ENCODE measurements at regions not wholly inside any gene's neighbourhood (a gene's known extent, or its start where the extent isn't known, plus 50 kb on each side); places are given as distances from the start of the nearest gene placed in this dataset.
"Not testable (repeated sequence)": the region's sequence is repeated elsewhere in the genome, so short reads cannot be mapped to it uniquely, and the experiment has no call there.

GRCh38 chr7:126079151-126079550, 1149.5 kb upstream of the POT1 start (continued):
- no peak for TF ChIP-seq GLIS3 (CRISPR knock-in tag; IDR thresholded peaks at IDR 0.05)
- TF ChIP-seq BACH2 (CRISPR knock-in tag; IDR thresholded peaks at IDR 0.05; ENCODE audit: borderline replicate concordance), result no peak

DNA sequence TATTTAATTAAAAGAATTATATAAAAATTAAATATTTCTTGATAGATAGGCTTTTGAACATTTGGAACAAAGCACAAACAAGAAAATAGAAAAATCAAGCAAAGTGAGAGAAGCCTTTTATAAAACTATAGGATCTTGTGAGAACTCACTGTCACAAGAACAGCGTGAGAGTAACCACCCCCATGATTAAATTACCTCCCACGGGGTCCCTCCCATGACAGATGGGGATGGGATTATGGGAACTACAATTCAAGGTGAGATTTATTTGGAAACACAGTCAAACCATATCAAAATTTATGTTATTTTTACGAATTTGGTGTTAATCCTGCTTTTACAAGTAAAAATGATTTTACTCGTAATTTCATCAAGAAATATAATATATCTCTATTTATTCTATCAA, 1136.1 kb upstream of the POT1 start:
- TF ChIP-seq, protein P1, sequence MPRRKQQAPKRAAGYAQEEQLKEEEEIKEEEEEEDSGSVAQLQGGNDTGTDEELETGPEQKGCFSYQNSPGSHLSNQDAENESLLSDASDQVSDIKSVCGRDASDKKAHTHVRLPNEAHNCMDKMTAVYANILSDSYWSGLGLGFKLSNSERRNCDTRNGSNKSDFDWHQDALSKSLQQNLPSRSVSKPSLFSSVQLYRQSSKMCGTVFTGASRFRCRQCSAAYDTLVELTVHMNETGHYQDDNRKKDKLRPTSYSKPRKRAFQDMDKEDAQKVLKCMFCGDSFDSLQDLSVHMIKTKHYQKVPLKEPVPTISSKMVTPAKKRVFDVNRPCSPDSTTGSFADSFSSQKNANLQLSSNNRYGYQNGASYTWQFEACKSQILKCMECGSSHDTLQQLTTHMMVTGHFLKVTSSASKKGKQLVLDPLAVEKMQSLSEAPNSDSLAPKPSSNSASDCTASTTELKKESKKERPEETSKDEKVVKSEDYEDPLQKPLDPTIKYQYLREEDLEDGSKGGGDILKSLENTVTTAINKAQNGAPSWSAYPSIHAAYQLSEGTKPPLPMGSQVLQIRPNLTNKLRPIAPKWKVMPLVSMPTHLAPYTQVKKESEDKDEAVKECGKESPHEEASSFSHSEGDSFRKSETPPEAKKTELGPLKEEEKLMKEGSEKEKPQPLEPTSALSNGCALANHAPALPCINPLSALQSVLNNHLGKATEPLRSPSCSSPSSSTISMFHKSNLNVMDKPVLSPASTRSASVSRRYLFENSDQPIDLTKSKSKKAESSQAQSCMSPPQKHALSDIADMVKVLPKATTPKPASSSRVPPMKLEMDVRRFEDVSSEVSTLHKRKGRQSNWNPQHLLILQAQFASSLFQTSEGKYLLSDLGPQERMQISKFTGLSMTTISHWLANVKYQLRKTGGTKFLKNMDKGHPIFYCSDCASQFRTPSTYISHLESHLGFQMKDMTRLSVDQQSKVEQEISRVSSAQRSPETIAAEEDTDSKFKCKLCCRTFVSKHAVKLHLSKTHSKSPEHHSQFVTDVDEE (CRISPR knock-in tag; IDR thresholded peaks at IDR 0.05), result no peak
- no peak for TF ChIP-seq CREB5 (CRISPR knock-in tag; IDR thresholded peaks at IDR 0.05; ENCODE audit: low read depth)
- no peak for TF ChIP-seq ZNF8 (CRISPR knock-in tag; IDR thresholded peaks at IDR 0.05)
- TF ChIP-seq ESRRG (CRISPR knock-in tag; IDR thresholded peaks at IDR 0.05), result no peak
- TF ChIP-seq ZNF70 (CRISPR knock-in tag; IDR thresholded peaks at IDR 0.05), result no peak
- TF ChIP-seq PPARA (CRISPR knock-in tag; IDR thresholded peaks at IDR 0.05; ENCODE audit: borderline replicate concordance), result no peak
- no peak for TF ChIP-seq ZFP30 (CRISPR knock-in tag; IDR thresholded peaks at IDR 0.05)
- no peak for TF ChIP-seq ZNF565 (CRISPR knock-in tag; conservative IDR thresholded peaks at IDR 0.05; ENCODE audit: low read depth)
- TF ChIP-seq SNAI2 (CRISPR knock-in tag; IDR thresholded peaks at IDR 0.05), result no peak
- no peak for TF ChIP-seq OSR1 (CRISPR knock-in tag; IDR thresholded peaks at IDR 0.05)
- TF ChIP-seq GLIS3 (CRISPR knock-in tag; IDR thresholded peaks at IDR 0.05), result no peak
- no peak for TF ChIP-seq CSDC2 (CRISPR knock-in tag; IDR thresholded peaks at IDR 0.05)
- TF ChIP-seq RARB (CRISPR knock-in tag; IDR thresholded peaks at IDR 0.05), result no peak
- TF ChIP-seq ZC3H10 (CRISPR knock-in tag; IDR thresholded peaks at IDR 0.05), result no peak
- TF ChIP-seq, protein P2, sequence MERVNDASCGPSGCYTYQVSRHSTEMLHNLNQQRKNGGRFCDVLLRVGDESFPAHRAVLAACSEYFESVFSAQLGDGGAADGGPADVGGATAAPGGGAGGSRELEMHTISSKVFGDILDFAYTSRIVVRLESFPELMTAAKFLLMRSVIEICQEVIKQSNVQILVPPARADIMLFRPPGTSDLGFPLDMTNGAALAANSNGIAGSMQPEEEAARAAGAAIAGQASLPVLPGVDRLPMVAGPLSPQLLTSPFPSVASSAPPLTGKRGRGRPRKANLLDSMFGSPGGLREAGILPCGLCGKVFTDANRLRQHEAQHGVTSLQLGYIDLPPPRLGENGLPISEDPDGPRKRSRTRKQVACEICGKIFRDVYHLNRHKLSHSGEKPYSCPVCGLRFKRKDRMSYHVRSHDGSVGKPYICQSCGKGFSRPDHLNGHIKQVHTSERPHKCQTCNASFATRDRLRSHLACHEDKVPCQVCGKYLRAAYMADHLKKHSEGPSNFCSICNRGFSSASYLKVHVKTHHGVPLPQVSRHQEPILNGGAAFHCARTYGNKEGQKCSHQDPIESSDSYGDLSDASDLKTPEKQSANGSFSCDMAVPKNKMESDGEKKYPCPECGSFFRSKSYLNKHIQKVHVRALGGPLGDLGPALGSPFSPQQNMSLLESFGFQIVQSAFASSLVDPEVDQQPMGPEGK (CRISPR knock-in tag; IDR thresholded peaks at IDR 0.05; ENCODE audit: borderline replicate concordance), result no peak
- TF ChIP-seq POU6F1 (CRISPR knock-in tag; IDR thresholded peaks at IDR 0.05; ENCODE audit: borderline replicate concordance, low read depth), result no peak
- no peak for ATAC-seq

GRCh38 chr7:126057979-126058378, 1128.4 kb upstream of the POT1 start:
- TF ChIP-seq PPARA (CRISPR knock-in tag; IDR thresholded peaks at IDR 0.05; ENCODE audit: borderline replicate concordance) (no peak), BACH2 (CRISPR knock-in tag; IDR thresholded peaks at IDR 0.05; ENCODE audit: borderline replicate concordance) (no peak), ZNF565 (CRISPR knock-in tag; conservative IDR thresholded peaks at IDR 0.05; ENCODE audit: low read depth) (no peak), POU6F1 (CRISPR knock-in tag; IDR thresholded peaks at IDR 0.05; ENCODE audit: borderline replicate concordance, low read depth) (no peak), ZNF70 (CRISPR knock-in tag; IDR thresholded peaks at IDR 0.05) (no peak)
- ATAC-seq, result no peak

GRCh38 chr7:126056613-126057012, 1127.0 kb upstream of the POT1 start:
- ATAC-seq, result not testable (repeated sequence)

DNA sequence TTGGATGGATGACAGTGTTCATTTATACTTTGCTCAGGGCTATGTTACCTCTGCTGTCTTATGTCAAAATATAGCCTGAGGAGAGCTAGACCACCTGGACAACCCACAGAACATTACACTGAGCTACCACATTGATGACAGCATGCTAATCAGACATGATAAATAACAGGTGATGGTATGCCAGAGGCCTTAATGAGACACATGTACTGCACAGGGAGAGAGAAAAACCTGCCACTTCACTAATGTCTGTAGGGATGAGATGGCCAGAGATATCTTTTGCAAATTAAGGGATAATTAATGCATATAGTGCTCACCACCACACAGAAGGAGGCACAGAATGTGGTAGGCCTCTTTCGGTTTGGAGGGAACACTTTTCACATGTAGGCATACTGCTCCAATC, 1122.6 kb upstream of the POT1 start:
- ATAC-seq, result no peak; the same call in 2 of the 3 replicates
- TF ChIP-seq ZC3H10 (CRISPR knock-in tag; IDR thresholded peaks at IDR 0.05) (no peak), PPARA (CRISPR knock-in tag; IDR thresholded peaks at IDR 0.05; ENCODE audit: borderline replicate concordance) (no peak), RARB (CRISPR knock-in tag; IDR thresholded peaks at IDR 0.05) (no peak), TCF4 (CRISPR knock-in tag; IDR thresholded peaks at IDR 0.05; ENCODE audit: borderline replicate concordance) (no peak), GLIS3 (CRISPR knock-in tag; IDR thresholded peaks at IDR 0.05) (no peak), POU6F1 (CRISPR knock-in tag; IDR thresholded peaks at IDR 0.05; ENCODE audit: borderline replicate concordance, low read depth) (no peak), ZNF565 (CRISPR knock-in tag; conservative IDR thresholded peaks at IDR 0.05; ENCODE audit: low read depth) (no peak), CREB5 (CRISPR knock-in tag; IDR thresholded peaks at IDR 0.05; ENCODE audit: low read depth) (no peak), CSDC2 (CRISPR knock-in tag; IDR thresholded peaks at IDR 0.05) (no peak), ISL1 (CRISPR knock-in tag; IDR thresholded peaks at IDR 0.05) (no peak)
